PC-3 (cell line): ENCODE measurements at regions not wholly inside any gene's neighbourhood (a gene's known extent, or its start where the extent isn't known, plus 50 kb on each side); places are given as distances from the start of the nearest gene placed in this dataset.
"Not testable (repeated sequence)": the region's sequence is repeated elsewhere in the genome, so short reads cannot be mapped to it uniquely, and the experiment has no call there.

Experiments used
- CTCF ChIP-seq: fragments of 300-600 bp; sonication (generic); conservative IDR thresholded peaks from 2 replicates; pipeline ENCODE4 v1.5.1; 2017; ENCODE audit warnings: antibody characterized with exemption, low read depth, mild to moderate bottlenecking, low read length
- EZH2 ChIP-seq: fragments of 300-600 bp; sonication (generic); IDR thresholded peaks from one replicate; pipeline ENCODE4 v1.6.1; 2017; ENCODE audit warnings: antibody characterized with exemption, mild to moderate bottlenecking, low read length; ENCODE audit not compliant: unreplicated experiment

- TF ChIP-seq CTCF, EZH2: not testable (repeated sequence)
These were observed 432.2 kb upstream of the SGO1 start for GRCh38 chr3:20618181-20618580.
